Transverse colon (tissue), 4 donors: ENCODE measurements at regions not wholly inside any gene's neighbourhood (a gene's known extent, or its start where the extent isn't known, plus 50 kb on each side); places are given as distances from the start of the nearest gene placed in this dataset.

Source experiments
- DNase-seq: peaks from one replicate; pipeline ENCODE4 v3.0.0-alpha.2; 2019
- H3K27ac ChIP-seq, 4 donors: fragments of 200-600 bp; sonication (generic); 2 replicates each; pipeline ENCODE4 v1.5.1; 2016 to 2018; ENCODE audit warnings: inconsistent platforms in 4 of 4
- H3K27me3 ChIP-seq: fragments of 200-600 bp; sonication (generic); 2 replicates; pipeline ENCODE4 v1.5.1; 2017; ENCODE audit warnings: inconsistent platforms
- H3K36me3 ChIP-seq, 4 donors: fragments of 200-600 bp; sonication (generic); 2 replicates each; pipeline ENCODE4 v1.5.1; 2017 to 2019; ENCODE audit warnings: inconsistent platforms in 4 of 4
- H3K4me1 ChIP-seq, 4 donors: fragments of 200-600 bp; sonication (generic); 2 replicates each; pipeline ENCODE4 v1.5.1; 2017 to 2020; ENCODE audit warnings: inconsistent platforms in 4 of 4
- H3K4me3 ChIP-seq, 4 donors: fragments of 200-600 bp; sonication (generic); 1 replicate in 1 of 4; 2 replicates in 3 of 4; pipeline versions ENCODE4 v1.5.1 to v1.6.1; 2017 to 2019; ENCODE audit warnings: inconsistent platforms in 4 of 4
- H3K9me3 ChIP-seq, 2 donors: fragments of 200-600 bp; sonication (generic); 2 replicates each; pipeline ENCODE4 v1.5.1; 2017 to 2019; ENCODE audit warnings: inconsistent platforms in 2 of 2
- EP300 ChIP-seq: sonication (generic); formaldehyde crosslinking; IDR thresholded peaks from one replicate; pipeline ENCODE4 v1.6.1; 2017; ENCODE audit warnings: antibody characterized with exemption, low read depth
- POLR2A ChIP-seq: fragments of 450-650 bp; IDR thresholded peaks from one replicate; pipeline ENCODE4 v1.6.1; 2016; ENCODE audit warnings: antibody characterized with exemption, mild to moderate bottlenecking, moderate library complexity
- POLR2AphosphoS5 ChIP-seq, 3 donors: sonication (generic); formaldehyde crosslinking; IDR thresholded peaks; one replicate each; pipeline ENCODE4 v1.6.1; 2016; ENCODE audit warnings: antibody characterized with exemption in 3 of 3
- WGBS, 2 donors: methylation state at CpG; one replicate each; pipeline ENCODE4 v1.1.5; 2018; ENCODE audit warnings: low coverage in 1 of 2; 5-methylcytosine and 5-hydroxymethylcytosine counted together
- in situ Hi-C, 4 donors: fragments of 200-750 bp; cut with MboI; loops; one replicate each; pipeline versions ENCODE4 v1.15.0 to v1.15.1; 2017; ENCODE audit warnings: low sequenced_read_pairs in 3 of 4, low pct_ligation_motif_present in 1 of 4, low pct_unique_long_range_greater_than_20kb in 1 of 4
- intact Hi-C: fragments of 100-400 bp; cut with DNase I; formaldehyde crosslinking; loops from one replicate; pipeline ENCODE4 v1.15.1; 2023; ENCODE audit warnings: low total_unique reads
- TF ChIP-seq, protein P1 (sequence below), 5 experiments: fragments of 200-600 bp in 3 of 5; fragments of 450-650 bp in 2 of 5; sonication (generic) in 3 of 5; IDR thresholded peaks; 1 replicate in 2 of 5; 2 replicates in 3 of 5; pipeline ENCODE4 v1.5.1; 2016 to 2017; ENCODE audit warnings: antibody characterized with exemption in 5 of 5, inconsistent platforms in 3 of 5, mild to moderate bottlenecking in 2 of 5, moderate library complexity in 1 of 5

DNA sequence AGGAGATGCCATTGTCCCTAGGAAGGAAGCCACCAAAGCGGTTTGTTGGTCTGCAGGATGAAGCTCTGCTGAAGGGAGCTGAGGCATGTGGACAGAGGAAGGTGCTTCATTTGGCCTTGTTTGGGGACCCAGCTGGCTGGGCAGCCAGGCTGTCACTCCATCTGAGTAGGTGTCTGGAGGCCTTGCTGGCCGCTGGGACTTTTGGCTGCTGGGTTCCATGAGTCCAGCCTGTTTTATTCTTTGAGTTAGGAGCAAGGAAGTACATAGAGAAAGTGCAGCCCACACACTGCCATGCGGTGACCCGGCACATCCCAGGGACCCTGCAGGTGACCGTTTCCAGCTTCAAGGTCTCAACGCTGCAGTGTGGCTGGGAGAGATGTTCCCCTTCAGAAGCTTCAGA, 251.2 kb upstream of the IRX4 start:
- Histone ChIP-seq H3K4me1 (no peaks in the 10 kb centered on the region), H3K36me3 (no peaks in the 10 kb centered on the region), H3K9me3 (no peaks in the 10 kb centered on the region), H3K4me3 (no peak overlapping the region), H3K27me3 (no peaks in the 10 kb centered on the region), H3K27ac (no peak overlapping the region)
- in situ Hi-C loops (no loop called here), intact Hi-C loops (no loop called here)
- no peak for DNase-seq
- WGBS, 2 donors: 89% methylated on average over 6 of the region's 6 CpGs; no CpG with 5 or more reads in 1 of the 2 donors
- no peak for TF ChIP-seq POLR2AphosphoS5 (IDR thresholded peaks at IDR 0.05)

DNA sequence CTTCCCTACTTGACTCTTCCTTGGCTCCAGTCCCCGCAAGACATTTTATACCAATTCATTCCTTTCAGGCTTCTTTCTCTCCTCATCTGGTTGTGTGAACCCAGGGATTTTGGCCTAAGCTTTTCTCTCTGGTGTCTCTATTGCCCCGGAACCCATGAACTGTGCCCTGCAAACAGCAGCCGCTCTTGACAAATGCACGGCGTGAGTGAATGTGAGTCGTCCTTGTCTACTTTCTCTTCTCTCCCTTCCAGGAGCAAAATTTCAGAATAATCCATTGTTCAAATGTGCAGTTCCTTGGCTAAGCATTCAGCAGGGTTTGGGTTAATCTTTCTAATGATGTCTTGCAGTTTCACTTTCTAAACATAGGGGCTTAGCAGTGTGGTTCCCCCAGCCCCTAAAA, 250.4 kb upstream of the IRX4 start:
- H3K27me3 ChIP-seq: no peaks in the 10 kb centered on the region
- in situ Hi-C loops: no loop called here
- WGBS, 2 donors: 71 to 76% methylated on average over 4 to 6 of the region's 6 CpGs
- no peaks in the 10 kb centered on the region for H3K4me1 ChIP-seq
- H3K36me3 ChIP-seq: no peaks in the 10 kb centered on the region
- no peak overlapping the region for H3K4me3 ChIP-seq
- DNase-seq: no peak
- no peaks in the 10 kb centered on the region for H3K9me3 ChIP-seq
- no peak for TF ChIP-seq EP300
- no peak for TF ChIP-seq POLR2A
- no peak for TF ChIP-seq POLR2AphosphoS5 (IDR thresholded peaks at IDR 0.05)
- TF ChIP-seq, protein P1, sequence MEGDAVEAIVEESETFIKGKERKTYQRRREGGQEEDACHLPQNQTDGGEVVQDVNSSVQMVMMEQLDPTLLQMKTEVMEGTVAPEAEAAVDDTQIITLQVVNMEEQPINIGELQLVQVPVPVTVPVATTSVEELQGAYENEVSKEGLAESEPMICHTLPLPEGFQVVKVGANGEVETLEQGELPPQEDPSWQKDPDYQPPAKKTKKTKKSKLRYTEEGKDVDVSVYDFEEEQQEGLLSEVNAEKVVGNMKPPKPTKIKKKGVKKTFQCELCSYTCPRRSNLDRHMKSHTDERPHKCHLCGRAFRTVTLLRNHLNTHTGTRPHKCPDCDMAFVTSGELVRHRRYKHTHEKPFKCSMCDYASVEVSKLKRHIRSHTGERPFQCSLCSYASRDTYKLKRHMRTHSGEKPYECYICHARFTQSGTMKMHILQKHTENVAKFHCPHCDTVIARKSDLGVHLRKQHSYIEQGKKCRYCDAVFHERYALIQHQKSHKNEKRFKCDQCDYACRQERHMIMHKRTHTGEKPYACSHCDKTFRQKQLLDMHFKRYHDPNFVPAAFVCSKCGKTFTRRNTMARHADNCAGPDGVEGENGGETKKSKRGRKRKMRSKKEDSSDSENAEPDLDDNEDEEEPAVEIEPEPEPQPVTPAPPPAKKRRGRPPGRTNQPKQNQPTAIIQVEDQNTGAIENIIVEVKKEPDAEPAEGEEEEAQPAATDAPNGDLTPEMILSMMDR (IDR thresholded peaks at IDR 0.05): no peak
- H3K27ac ChIP-seq: no peak overlapping the region
- intact Hi-C loops: no loop called here

DNA sequence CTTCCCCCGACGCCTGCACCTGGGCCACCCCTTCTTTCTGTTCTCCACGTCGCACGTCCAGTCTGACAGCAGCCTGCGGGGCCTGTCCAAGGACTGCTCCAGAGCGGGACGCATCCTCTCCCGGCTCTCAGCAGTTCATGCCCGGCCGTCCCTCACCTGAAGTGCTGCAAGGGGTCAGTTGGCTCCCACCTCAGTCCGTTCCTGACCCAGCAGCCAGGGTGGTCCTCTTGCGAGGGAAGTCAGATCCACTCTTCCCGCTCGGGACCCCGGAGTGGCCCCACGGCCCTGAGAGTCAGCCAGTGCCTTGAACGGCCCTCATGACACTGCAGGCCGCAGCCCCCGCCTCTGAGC, 249.7 kb upstream of the IRX4 start:
- TF ChIP-seq, protein P1 (IDR thresholded peaks at IDR 0.05): no peak
- TF ChIP-seq POLR2A: no peak
- TF ChIP-seq EP300: no peak
- TF ChIP-seq POLR2AphosphoS5 (IDR thresholded peaks at IDR 0.05): no peak
- no peaks in the 10 kb centered on the region for H3K36me3 ChIP-seq
- 87% methylated on average over 20 of the region's 20 CpGs; no CpG with 5 or more reads in 1 of the 2 donors for WGBS, 2 donors
- in situ Hi-C loops (no loop called here), intact Hi-C loops (no loop called here)
- no peak for DNase-seq
- no peaks in the 10 kb centered on the region for H3K27me3 ChIP-seq
- H3K27ac ChIP-seq: no peak overlapping the region
- H3K4me1 ChIP-seq: no peaks in the 10 kb centered on the region
- H3K4me3 ChIP-seq: no peak overlapping the region
- H3K9me3 ChIP-seq: no peaks in the 10 kb centered on the region

DNA sequence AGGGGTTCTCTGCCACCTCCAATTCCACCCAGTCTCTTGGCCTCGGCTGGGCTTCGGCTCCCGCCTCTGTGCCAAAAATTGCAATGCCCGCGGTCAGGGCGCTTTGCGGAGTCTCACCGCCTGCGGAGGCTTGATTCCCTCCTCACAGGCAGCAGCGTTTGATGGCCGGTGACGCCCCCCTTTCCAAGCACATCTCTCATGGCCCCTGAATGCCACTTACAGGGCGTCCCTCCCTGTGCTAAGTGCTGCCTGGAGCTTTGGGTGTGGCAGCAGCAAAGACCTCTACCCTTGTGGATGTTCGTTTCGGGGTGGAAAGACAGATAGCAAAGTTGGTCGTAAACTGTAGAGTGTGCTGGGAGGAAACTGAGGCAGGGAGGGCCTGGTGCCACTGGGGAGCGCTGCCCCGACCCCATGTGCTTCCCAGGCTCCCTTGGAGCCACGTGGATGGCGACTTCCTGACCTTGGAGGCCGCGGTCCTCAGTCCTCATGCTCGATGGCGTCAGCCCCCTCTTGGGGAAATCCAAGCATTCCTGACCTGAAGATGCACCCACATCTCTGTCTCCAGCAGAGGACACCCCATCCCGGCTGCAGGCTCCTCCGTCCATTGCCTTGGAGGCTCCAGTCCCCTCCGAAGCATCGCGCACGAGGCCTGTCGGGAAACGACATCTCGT, 249.2 kb upstream of the IRX4 start:
- intact Hi-C loops: no loop called here
- no peak overlapping the region for H3K4me3 ChIP-seq
- H3K36me3 ChIP-seq: no peaks in the 10 kb centered on the region
- H3K27ac ChIP-seq: no peak overlapping the region
- DNase-seq: no peak
- TF ChIP-seq POLR2AphosphoS5 (IDR thresholded peaks at IDR 0.05) (no peak), POLR2A (no peak), EP300 (no peak)
- TF ChIP-seq, protein P1 (IDR thresholded peaks at IDR 0.05): no peak
- H3K27me3 ChIP-seq: no peaks in the 10 kb centered on the region
- H3K9me3 ChIP-seq: no peaks in the 10 kb centered on the region
- no peaks in the 10 kb centered on the region for H3K4me1 ChIP-seq
- WGBS, 2 donors: 88% methylated on average over 33 of the region's 33 CpGs; no CpG with 5 or more reads in 1 of the 2 donors
- in situ Hi-C loops: no loop called here

DNA sequence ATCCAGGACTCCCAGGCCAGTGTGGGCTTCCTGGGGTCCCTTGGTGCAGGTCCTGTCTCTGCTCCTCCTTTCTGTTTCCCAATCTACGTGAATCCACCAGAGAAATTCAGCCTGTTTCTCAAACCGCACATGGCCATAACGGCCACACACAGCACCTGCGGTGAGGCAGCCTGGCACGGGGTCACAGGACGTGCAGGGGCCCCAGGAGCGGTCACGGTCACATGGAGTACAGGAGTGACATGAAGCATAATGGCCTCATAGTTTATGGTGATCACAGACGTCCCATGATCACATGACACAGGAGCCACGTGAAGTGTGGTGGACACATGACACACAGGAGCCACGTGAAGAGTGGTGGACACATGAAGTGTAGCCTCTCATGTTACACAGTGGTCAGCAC, 248.5 kb upstream of the IRX4 start:
- Histone ChIP-seq H3K36me3 (no peaks in the 10 kb centered on the region), H3K27me3 (no peaks in the 10 kb centered on the region), H3K27ac (no peak overlapping the region), H3K4me1 (no peaks in the 10 kb centered on the region), H3K9me3 (no peaks in the 10 kb centered on the region), H3K4me3 (no peak overlapping the region)
- TF ChIP-seq, protein P1 (IDR thresholded peaks at IDR 0.05): no peak
- TF ChIP-seq EP300 (no peak), POLR2AphosphoS5 (IDR thresholded peaks at IDR 0.05) (no peak), POLR2A (no peak)
- DNase-seq: no peak
- 79% methylated on average over 11 of the region's 11 CpGs; no CpG with 5 or more reads in 1 of the 2 donors for WGBS, 2 donors
- intact Hi-C loops (no loop called here), in situ Hi-C loops (no loop called here)
